BLaER1 treated with 17β-estradiol and CSF1 and Interleukin-3, amounts not matched to agents 10 nM and 100 nM (cell line): ENCODE measurements at regions not wholly inside any gene's neighbourhood (a gene's known extent, or its start where the extent isn't known, plus 50 kb on each side); places are given as distances from the start of the nearest gene placed in this dataset.

Source experiments
- H3K27ac ChIP-seq, 11 experiments: shearing (Covaris generic); formaldehyde crosslinking; 2 replicates each; pipeline ENCODE4 v1.8.1; 2022
- H3K27me3 ChIP-seq, 11 experiments: shearing (Covaris generic); formaldehyde crosslinking; 2 replicates each; pipeline ENCODE4 v1.8.1; 2022
- H3K36me3 ChIP-seq, 11 experiments: shearing (Covaris generic); formaldehyde crosslinking; 2 replicates each; pipeline ENCODE4 v1.8.1; 2022
- H3K4me1 ChIP-seq, 10 experiments: shearing (Covaris generic); formaldehyde crosslinking; 2 replicates each; pipeline ENCODE4 v1.8.1; 2022
- H3K4me2 ChIP-seq, 11 experiments: shearing (Covaris generic); formaldehyde crosslinking; 2 replicates each; pipeline ENCODE4 v1.8.1; 2022
- H3K4me3 ChIP-seq, 10 experiments: shearing (Covaris generic); formaldehyde crosslinking; 2 replicates each; pipeline ENCODE4 v1.8.1; 2022
- H3K9ac ChIP-seq, 11 experiments: shearing (Covaris generic); formaldehyde crosslinking; 2 replicates each; pipeline ENCODE4 v1.8.1; 2022
- H3K9me3 ChIP-seq, 11 experiments: shearing (Covaris generic); formaldehyde crosslinking; replicated peaks in 1 of 11; 2 replicates each; pipeline ENCODE4 v1.8.1; 2022
- H4K20me1 ChIP-seq, 11 experiments: shearing (Covaris generic); formaldehyde crosslinking; 2 replicates each; pipeline ENCODE4 v1.8.1; 2022
- Cebpa-rat ChIP-seq, 11 experiments: shearing (Covaris generic); IDR thresholded peaks; 2 replicates each; pipeline ENCODE4 v1.8.1; 2022

DNA sequence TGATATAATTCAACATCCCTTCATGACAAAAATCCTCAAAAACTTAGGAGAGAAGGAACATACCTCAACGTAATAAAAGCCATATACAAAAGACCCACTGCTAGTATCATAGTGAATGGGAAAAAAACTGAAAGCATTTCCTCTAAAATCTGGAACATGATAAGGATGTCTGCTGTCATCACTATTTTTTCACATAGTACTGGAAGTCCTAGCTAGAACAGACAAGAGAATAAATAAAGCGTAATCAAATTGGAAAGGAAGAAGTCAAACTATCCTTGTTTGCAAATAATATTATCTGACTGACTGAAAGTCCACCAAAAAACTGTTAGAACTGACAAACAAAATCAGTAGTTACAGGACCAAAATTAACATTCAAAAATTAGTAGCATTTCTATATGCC, 985.4 kb upstream of the AGA start:
- H3K9me3 ChIP-seq = no peaks in the 10 kb centered on the region
- no peaks in the 10 kb centered on the region for H3K4me1 ChIP-seq
- H3K4me3 ChIP-seq = no peak overlapping the region
- TF ChIP-seq Cebpa-rat (IDR thresholded peaks at IDR 0.05) = no peak
- no peak overlapping the region for H3K4me2 ChIP-seq
- no peak overlapping the region for H3K27ac ChIP-seq
- H4K20me1 ChIP-seq = no peaks in the 10 kb centered on the region
- H3K36me3 ChIP-seq = no peaks in the 10 kb centered on the region
- H3K27me3 ChIP-seq = no peaks in the 10 kb centered on the region
- H3K9ac ChIP-seq = no peak overlapping the region

DNA sequence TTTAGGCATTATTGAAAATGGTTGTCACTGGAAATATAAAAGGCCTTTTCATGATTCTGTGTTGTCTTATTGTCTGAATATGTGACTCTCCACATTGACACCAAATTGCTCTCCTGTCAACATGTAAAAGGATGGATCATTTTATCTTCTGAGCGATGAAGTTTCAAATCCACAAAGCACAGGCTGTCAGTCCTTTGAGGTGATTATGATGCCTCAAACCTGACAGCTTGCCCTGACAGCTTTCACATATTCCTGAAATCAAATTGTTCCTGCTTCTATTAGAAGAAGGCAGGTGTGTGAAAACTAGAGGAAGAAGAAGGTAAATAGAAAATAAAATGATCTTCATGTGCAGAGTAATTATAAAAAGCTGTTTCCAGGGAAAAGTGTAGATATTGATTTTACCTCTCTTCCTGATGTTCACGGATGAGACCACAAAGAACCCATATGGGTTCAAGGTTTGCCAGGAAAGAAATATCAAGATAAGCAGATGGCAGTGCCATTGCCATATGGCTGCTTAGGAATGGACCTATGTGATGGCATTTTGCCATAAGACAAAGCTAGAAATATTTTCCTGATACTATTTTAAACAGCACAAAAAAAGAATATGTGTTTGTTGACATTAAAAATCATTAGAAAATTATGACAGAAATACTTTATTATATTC, 1006.3 kb upstream of the AGA start:
- Histone ChIP-seq H4K20me1 (no peaks in the 10 kb centered on the region), H3K9ac (no peak overlapping the region), H3K4me2 (no peak overlapping the region), H3K9me3 (no peaks in the 10 kb centered on the region), H3K4me3 (no peak overlapping the region), H3K27ac (no peak overlapping the region), H3K27me3 (no peaks in the 10 kb centered on the region), H3K4me1 (no peaks in the 10 kb centered on the region), H3K36me3 (no peaks in the 10 kb centered on the region)
- TF ChIP-seq Cebpa-rat (IDR thresholded peaks at IDR 0.05) = no peak

DNA sequence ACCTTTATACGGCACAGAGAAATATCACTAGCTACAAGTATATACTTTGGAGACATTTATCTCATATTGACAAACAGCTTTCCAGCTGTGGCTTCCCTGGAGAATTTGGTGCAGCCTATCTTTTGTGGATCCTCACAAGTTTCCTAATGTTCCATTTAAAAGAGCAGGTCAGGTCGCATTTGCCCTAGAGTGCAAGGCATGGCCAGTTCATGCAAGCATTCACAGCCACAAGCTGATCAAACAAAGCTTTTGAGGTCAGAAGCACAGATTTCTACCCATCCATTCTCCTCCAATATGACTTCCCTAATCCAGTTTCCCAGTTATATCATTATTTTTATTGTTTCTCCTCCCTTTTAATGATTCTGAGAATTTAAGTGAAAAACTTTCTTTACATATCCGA, 1008.4 kb upstream of the AGA start:
- no peak overlapping the region for H3K27ac ChIP-seq
- no peaks in the 10 kb centered on the region for H3K36me3 ChIP-seq
- no peaks in the 10 kb centered on the region for H3K4me1 ChIP-seq
- H3K9me3 ChIP-seq = no peaks in the 10 kb centered on the region
- H4K20me1 ChIP-seq = no peaks in the 10 kb centered on the region
- H3K9ac ChIP-seq = no peak overlapping the region
- no peaks in the 10 kb centered on the region for H3K27me3 ChIP-seq
- no peak overlapping the region for H3K4me2 ChIP-seq
- no peak overlapping the region for H3K4me3 ChIP-seq
- TF ChIP-seq Cebpa-rat (IDR thresholded peaks at IDR 0.05) = no peak

DNA sequence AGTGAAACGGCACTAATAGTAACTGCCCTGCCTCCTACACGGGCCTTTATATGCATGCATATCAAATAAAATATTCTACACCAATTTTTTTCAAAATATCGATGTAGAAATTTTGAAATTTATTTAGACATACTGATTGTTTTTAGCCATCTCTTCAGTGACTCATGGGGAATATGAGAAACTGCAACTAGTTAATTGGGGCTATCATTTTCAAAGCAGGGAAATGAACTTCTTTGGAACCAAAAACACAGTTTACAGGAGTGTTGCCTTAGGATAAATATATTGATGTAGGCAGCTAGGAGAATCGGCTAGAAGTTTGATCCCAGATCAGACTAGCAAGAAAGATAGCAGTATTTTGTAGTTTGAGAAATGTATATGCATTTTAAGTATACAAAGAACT, 1010.8 kb upstream of the AGA start:
- H3K4me2 ChIP-seq = no peak overlapping the region
- no peak overlapping the region for H3K9ac ChIP-seq
- no peaks in the 10 kb centered on the region for H3K27me3 ChIP-seq
- H4K20me1 ChIP-seq = no peaks in the 10 kb centered on the region
- H3K9me3 ChIP-seq = no peaks in the 10 kb centered on the region
- H3K4me3 ChIP-seq = no peak overlapping the region
- TF ChIP-seq Cebpa-rat (IDR thresholded peaks at IDR 0.05) = no peak
- H3K27ac ChIP-seq = no peak overlapping the region
- no peaks in the 10 kb centered on the region for H3K4me1 ChIP-seq
- H3K36me3 ChIP-seq = no peaks in the 10 kb centered on the region

DNA sequence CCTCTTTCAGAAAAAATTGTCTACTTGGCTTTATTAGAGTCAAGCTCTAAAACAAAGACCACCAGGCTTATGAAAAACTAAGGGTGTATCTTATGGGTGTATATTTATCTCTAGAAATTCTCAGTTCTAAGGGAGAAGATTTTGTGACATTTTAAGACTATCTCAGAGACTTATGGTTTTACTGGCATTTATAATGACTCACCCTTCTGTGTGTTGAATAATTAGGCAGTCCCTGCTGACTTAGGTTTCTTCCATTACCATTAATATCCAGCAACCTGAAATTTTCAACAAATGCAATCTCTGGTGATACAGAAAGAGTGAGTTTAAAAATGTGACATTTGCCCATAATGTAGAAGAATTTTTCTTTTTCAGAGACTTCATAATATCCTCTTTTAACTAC, 1015.0 kb upstream of the AGA start:
- Histone ChIP-seq H3K27ac (no peak overlapping the region), H3K4me2 (no peak overlapping the region), H3K9ac (no peak overlapping the region), H3K4me1 (no peaks in the 10 kb centered on the region), H3K4me3 (no peak overlapping the region), H3K36me3 (no peaks in the 10 kb centered on the region), H3K27me3 (no peaks in the 10 kb centered on the region), H3K9me3 (no peaks in the 10 kb centered on the region), H4K20me1 (no peaks in the 10 kb centered on the region)
- TF ChIP-seq Cebpa-rat (IDR thresholded peaks at IDR 0.05) = no peak

DNA sequence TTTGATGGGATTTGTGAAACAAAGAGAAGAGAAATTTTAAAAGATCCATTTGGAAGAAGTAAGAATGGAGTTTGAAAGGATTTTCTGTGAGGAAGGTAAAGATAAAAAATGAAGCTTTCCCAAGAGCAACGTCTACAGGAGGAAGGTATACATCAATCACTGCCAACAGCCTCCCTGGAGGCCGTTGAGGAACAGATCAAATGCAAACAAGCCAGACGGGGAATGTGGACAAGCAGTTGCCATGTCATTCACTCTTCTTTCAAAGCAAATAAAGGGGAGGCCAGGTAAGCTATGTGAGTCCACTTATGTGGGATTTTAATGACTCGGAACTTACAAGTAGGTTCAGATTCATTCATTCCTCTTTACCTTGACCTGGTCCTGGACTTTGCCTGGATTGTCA, 1020.5 kb upstream of the AGA start:
- Histone ChIP-seq H3K4me1 (no peaks in the 10 kb centered on the region), H3K27me3 (no peaks in the 10 kb centered on the region), H3K27ac (no peak overlapping the region), H3K36me3 (no peaks in the 10 kb centered on the region), H3K4me3 (no peak overlapping the region), H3K9me3 (no peaks in the 10 kb centered on the region), H4K20me1 (no peaks in the 10 kb centered on the region), H3K4me2 (no peak overlapping the region), H3K9ac (no peak overlapping the region)
- no peak for TF ChIP-seq Cebpa-rat (IDR thresholded peaks at IDR 0.05)

DNA sequence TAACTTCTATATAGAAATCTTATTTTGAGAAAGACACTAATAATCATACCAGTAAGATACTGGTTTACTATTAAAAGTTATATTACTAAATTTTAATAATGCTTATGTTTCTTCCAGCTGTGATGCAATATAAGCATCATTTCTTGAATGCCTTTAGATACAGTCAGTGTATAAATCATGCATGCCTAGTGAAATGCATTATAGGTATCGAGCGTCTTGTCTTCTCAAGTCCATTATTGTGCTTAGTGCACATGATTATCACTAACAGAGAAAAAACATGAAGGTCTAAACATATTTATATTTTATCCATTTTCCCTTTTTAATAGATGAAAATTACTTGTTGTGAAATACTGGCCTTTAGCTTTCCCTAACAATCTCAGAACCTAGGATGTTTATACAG, 1021.5 kb upstream of the AGA start:
- no peak for TF ChIP-seq Cebpa-rat (IDR thresholded peaks at IDR 0.05)
- H3K9me3 ChIP-seq = no peaks in the 10 kb centered on the region
- H3K4me2 ChIP-seq = no peak overlapping the region

DNA sequence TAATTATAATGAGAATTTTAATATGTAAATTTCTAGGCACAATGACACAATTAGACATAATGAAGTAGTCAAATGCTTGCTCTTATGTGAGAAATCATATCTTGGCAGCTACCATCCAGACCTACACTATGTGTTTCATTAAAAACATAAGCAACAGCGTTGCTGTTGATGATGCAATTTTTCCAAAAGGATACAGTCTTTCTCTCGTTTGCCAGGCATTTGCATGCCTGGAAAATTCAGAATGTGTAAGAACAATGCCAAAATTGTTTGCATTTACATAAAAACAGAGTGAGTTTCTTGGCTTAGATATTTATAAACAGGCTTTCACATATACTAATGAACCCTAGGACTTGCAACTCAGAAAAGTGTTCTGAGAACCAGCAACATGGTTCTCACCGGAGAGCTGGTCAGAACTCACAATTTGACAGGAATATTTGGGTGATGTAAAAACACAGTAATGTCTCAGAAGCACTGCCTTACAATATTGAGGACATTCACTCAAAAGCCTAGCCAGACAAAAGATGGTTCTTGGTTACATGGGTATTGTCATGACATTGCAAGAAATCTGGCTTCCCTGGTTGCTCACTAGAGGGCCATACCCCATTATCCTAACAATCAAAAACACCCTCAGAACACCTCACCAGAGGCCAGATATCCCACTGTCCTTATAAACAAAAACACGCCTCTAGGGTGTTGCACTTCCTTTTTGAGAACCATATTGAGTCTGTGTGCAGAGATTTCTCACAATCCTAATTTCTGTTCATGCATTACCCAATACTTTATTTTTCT, 1029.0 kb upstream of the AGA start:
- no peak overlapping the region for H3K9ac ChIP-seq
- no peaks in the 10 kb centered on the region for H3K36me3 ChIP-seq
- H3K4me3 ChIP-seq = no peak overlapping the region
- no peak overlapping the region for H3K4me2 ChIP-seq
- H3K27ac ChIP-seq = no peak overlapping the region
- no peaks in the 10 kb centered on the region for H4K20me1 ChIP-seq
- TF ChIP-seq Cebpa-rat (IDR thresholded peaks at IDR 0.05) = no peak
- no peaks in the 10 kb centered on the region for H3K27me3 ChIP-seq
- H3K9me3 ChIP-seq = no peaks in the 10 kb centered on the region
- H3K4me1 ChIP-seq = no peaks in the 10 kb centered on the region

More for the DNA sequence above, 1021.5 kb upstream of the AGA start:
- no peak overlapping the region for H3K27ac ChIP-seq
- H4K20me1 ChIP-seq = no peaks in the 10 kb centered on the region
- H3K4me1 ChIP-seq = no peaks in the 10 kb centered on the region
- no peak overlapping the region for H3K9ac ChIP-seq
- no peaks in the 10 kb centered on the region for H3K36me3 ChIP-seq
- H3K4me3 ChIP-seq = no peak overlapping the region
- no peaks in the 10 kb centered on the region for H3K27me3 ChIP-seq

DNA sequence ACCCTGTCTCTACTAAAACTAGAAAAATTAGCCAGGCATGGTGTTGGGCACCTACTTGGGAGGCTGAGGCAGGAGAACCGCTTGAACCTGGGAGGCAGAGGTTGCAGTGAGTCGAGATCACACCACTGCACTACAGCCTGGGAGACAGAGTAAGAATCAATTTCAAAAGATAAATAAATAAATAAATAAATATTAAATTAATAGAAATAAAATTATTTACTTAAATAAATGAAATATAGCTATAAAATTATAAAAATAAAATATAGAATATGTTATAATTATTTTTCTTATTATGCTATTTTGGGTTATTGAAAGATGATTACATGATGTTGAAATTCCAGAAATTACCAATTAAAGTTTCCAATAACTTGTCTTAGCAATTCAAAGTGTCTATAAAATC, 1029.8 kb upstream of the AGA start:
- Histone ChIP-seq H3K27me3 (no peaks in the 10 kb centered on the region), H3K4me3 (no peak overlapping the region), H3K36me3 (no peaks in the 10 kb centered on the region), H3K9me3 (no peaks in the 10 kb centered on the region), H3K27ac (no peak overlapping the region), H3K9ac (no peak overlapping the region), H3K4me2 (no peak overlapping the region), H4K20me1 (no peaks in the 10 kb centered on the region), H3K4me1 (no peaks in the 10 kb centered on the region)
- no peak for TF ChIP-seq Cebpa-rat (IDR thresholded peaks at IDR 0.05)

DNA sequence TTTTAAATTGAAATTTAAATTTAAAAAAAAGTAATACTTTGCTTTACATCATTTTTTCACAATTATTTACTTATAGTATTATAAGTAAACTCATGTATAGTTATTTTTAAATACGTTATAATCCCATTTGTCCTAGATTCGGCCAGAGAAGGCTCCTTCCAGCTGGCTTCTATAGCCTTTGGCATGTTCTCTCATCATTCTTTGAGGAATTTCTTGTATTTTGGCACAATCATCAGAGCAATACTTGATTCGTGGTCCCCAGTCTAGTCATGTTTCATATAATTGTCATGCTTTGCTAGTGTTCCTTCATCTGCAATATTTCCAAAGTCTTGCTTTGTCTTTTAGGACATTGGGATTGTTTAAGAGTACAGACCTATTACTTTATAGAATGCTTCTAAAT, 1037.9 kb upstream of the AGA start:
- Histone ChIP-seq H3K36me3 (no peaks in the 10 kb centered on the region), H3K4me2 (no peak overlapping the region), H3K4me1 (no peaks in the 10 kb centered on the region), H3K4me3 (no peak overlapping the region), H3K27ac (no peak overlapping the region), H3K27me3 (no peaks in the 10 kb centered on the region), H3K9ac (no peak overlapping the region), H4K20me1 (no peaks in the 10 kb centered on the region), H3K9me3 (no peaks in the 10 kb centered on the region)
- no peak for TF ChIP-seq Cebpa-rat (IDR thresholded peaks at IDR 0.05)
